ENCODE measurements at regions not wholly inside any gene's neighbourhood (a gene's known extent, or its start where the extent isn't known, plus 50 kb on each side); places are given as distances from the start of the nearest gene placed in this dataset.

DNA sequence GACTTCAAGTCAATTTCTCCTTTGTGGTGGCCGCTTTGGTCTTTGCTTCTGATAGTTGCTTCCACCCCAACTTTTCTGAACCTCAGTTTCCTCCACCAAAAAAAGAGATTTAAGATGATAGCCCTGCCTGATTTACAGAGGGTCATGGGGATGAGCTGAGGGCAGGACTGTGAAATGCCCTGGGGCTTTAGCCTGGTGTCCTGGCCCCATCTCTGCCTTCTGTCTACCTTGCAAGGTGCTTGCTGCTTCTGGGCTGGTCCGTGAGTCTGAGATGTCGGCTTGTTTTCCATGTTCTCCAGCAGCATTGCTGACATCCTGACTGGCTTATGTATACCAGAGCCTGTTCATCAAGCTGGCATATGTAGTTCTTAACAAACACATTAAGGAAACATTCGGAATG lies 191.9 kb upstream of the MPHOSPH6 start:
- Mint-ChIP-seq H3K27ac (no peak overlapping the region), H3K4me1 (no peaks in the 10 kb centered on the region)

GRCh38 chr16:82360024-82360783 lies 190.2 kb upstream of the MPHOSPH6 start:
- intact Hi-C loops (cut with micrococcal nuclease), result no loop called here
- Mint-ChIP-seq H3K27me3 (ENCODE audit: low read depth in 3 of 3) (peaks cover 3 to 6% (median 3%) of the 10 kb centered on the region in 3 donors), H3K27ac (no peak overlapping the region), H3K36me3 (no peaks in the 10 kb centered on the region), H3K4me1 (no peaks in the 10 kb centered on the region), H3K9me3 (peaks cover 0 to 3% (median 0%) of the 10 kb centered on the region in 7 donors), H3K4me3 (no peak overlapping the region)
- no peak overlapping the region for H3K27ac ChIP-seq (ENCODE audit: low read depth in 1 of 2, low read length in 2 of 2)
- no peak overlapping the region for H3K4me2 ChIP-seq (replicated peaks; ENCODE audit: extremely low read depth, low read length, poor library complexity, severe bottlenecking)
- no peaks in the 10 kb centered on the region for H3K27me3 ChIP-seq (ENCODE audit: control insufficient read depth in 2 of 2, insufficient read depth in 2 of 2, low read length in 2 of 2)
- no peaks in the 10 kb centered on the region for H3K36me3 ChIP-seq (replicated peaks in 1 of 2; ENCODE audit: control insufficient read depth in 1 of 2, insufficient read depth in 2 of 2, low read length in 2 of 2)
- no peaks in the 10 kb centered on the region for H4K20me1 ChIP-seq (ENCODE audit: insufficient read depth, low read length)
- no peaks in the 10 kb centered on the region for H3K4me1 ChIP-seq (ENCODE audit: control insufficient read depth in 1 of 2, insufficient read depth in 2 of 2, low read length in 2 of 2)
- TF ChIP-seq CTCF (IDR thresholded peaks at IDR 0.05), result no peak
- WGBS (ENCODE audit: insufficient coverage), result no CpG with 5 or more reads among the region's 2 CpGs
- H3K79me2 ChIP-seq (ENCODE audit: insufficient read depth, low read length), result no peaks in the 10 kb centered on the region
- no peak overlapping the region for H3K4me3 ChIP-seq (replicated peaks in 1 of 3; ENCODE audit: low read depth in 2 of 3, low read length in 3 of 3)
- H2AFZ ChIP-seq (ENCODE audit: insufficient read depth, low read depth, low read length, poor library complexity, severe bottlenecking), result no peak overlapping the region
- DNase-seq, result no peak
- H3K9ac ChIP-seq (ENCODE audit: insufficient read depth, low read length, poor library complexity, severe bottlenecking), result no peak overlapping the region
- H3K9me3 ChIP-seq (replicated peaks in 1 of 2; ENCODE audit: control insufficient read depth in 1 of 2, insufficient read depth in 1 of 2, low read length in 2 of 2), result no peaks in the 10 kb centered on the region

More for the DNA sequence above, 191.9 kb upstream of the MPHOSPH6 start:
- H4K20me1 ChIP-seq (ENCODE audit: insufficient read depth, low read length), result no peaks in the 10 kb centered on the region
- no peak for TF ChIP-seq CTCF (IDR thresholded peaks at IDR 0.05)
- DNase-seq, result no peak
- intact Hi-C loops (cut with micrococcal nuclease), result no loop called here
- no peaks in the 10 kb centered on the region for H3K9me3 ChIP-seq (replicated peaks in 1 of 2; ENCODE audit: control insufficient read depth in 1 of 2, insufficient read depth in 1 of 2, low read length in 2 of 2)
- H3K4me2 ChIP-seq (replicated peaks; ENCODE audit: extremely low read depth, low read length, poor library complexity, severe bottlenecking), result no peak overlapping the region
- no peaks in the 10 kb centered on the region for H3K27me3 ChIP-seq (ENCODE audit: control insufficient read depth in 2 of 2, insufficient read depth in 2 of 2, low read length in 2 of 2)
- no peak overlapping the region for H3K9ac ChIP-seq (ENCODE audit: insufficient read depth, low read length, poor library complexity, severe bottlenecking)
- H3K27ac ChIP-seq (ENCODE audit: low read depth in 1 of 2, low read length in 2 of 2), result no peak overlapping the region
- no peaks in the 10 kb centered on the region for H3K79me2 ChIP-seq (ENCODE audit: insufficient read depth, low read length)
- H3K4me1 ChIP-seq (ENCODE audit: control insufficient read depth in 1 of 2, insufficient read depth in 2 of 2, low read length in 2 of 2), result no peaks in the 10 kb centered on the region
- no peak overlapping the region for H3K4me3 Mint-ChIP-seq
- H3K9me3 Mint-ChIP-seq, result peaks cover 0 to 3% (median 0%) of the 10 kb centered on the region in 7 donors
- no peaks in the 10 kb centered on the region for H3K36me3 Mint-ChIP-seq
- 83% methylated on average over 2 of the region's 4 CpGs for WGBS (ENCODE audit: insufficient coverage)
- peaks cover 4 to 6% (median 6%) of the 10 kb centered on the region in 3 donors for H3K27me3 Mint-ChIP-seq (ENCODE audit: low read depth in 3 of 3)
- H3K36me3 ChIP-seq (replicated peaks in 1 of 2; ENCODE audit: control insufficient read depth in 1 of 2, insufficient read depth in 2 of 2, low read length in 2 of 2), result no peaks in the 10 kb centered on the region
- no peak overlapping the region for H3K4me3 ChIP-seq (replicated peaks in 1 of 3; ENCODE audit: low read depth in 2 of 3, low read length in 3 of 3)
- no peak overlapping the region for H2AFZ ChIP-seq (ENCODE audit: insufficient read depth, low read depth, low read length, poor library complexity, severe bottlenecking)

Data from CD14-positive monocyte (primary cell).